Osteoblast (primary cell): ENCODE measurements at regions not wholly inside any gene's neighbourhood (a gene's known extent, or its start where the extent isn't known, plus 50 kb on each side); places are given as distances from the start of the nearest gene placed in this dataset.

Experiments used
- DNase-seq: peaks from one replicate; pipeline ENCODE4 v3.0.0; 2011; ENCODE audit warnings: low spot score, mixed read lengths; ENCODE audit not compliant: insufficient read length; ENCODE audit errors: missing footprints
- H2AFZ ChIP-seq: 2 replicates; pipeline ENCODE4 v1.6.0; 2011; ENCODE audit warnings: mild to moderate bottlenecking, low read length
- H3K27ac ChIP-seq: 2 replicates; pipeline ENCODE4 v1.5.1; 2011; ENCODE audit warnings: mild to moderate bottlenecking, low read depth, low read length, moderate library complexity
- H3K27me3 ChIP-seq: 2 replicates; pipeline ENCODE4 v1.6.0; 2012; ENCODE audit warnings: mild to moderate bottlenecking, control low read depth, inconsistent platforms, low read length, moderate library complexity; ENCODE audit not compliant: insufficient read depth
- H3K36me3 ChIP-seq: 2 replicates; pipeline ENCODE4 v1.5.1; 2011; ENCODE audit warnings: mild to moderate bottlenecking, low read length, control low read depth, moderate library complexity; ENCODE audit not compliant: insufficient read depth
- H3K4me1 ChIP-seq: 2 replicates; pipeline ENCODE4 v1.5.1; 2011; ENCODE audit warnings: mild to moderate bottlenecking, low read length, control low read depth, moderate library complexity; ENCODE audit not compliant: insufficient read depth
- H3K4me2 ChIP-seq: 2 replicates; pipeline ENCODE4 v1.6.0; 2011; ENCODE audit warnings: mild to moderate bottlenecking, low read length; ENCODE audit not compliant: insufficient read depth
- H3K4me3 ChIP-seq: fragments of 200-600 bp; sonication (generic); 3 replicates; pipeline ENCODE4 v1.5.1; 2012; ENCODE audit warnings: mild to moderate bottlenecking, low read length, inconsistent platforms; ENCODE audit not compliant: insufficient read depth
- H3K79me2 ChIP-seq: 2 replicates; pipeline ENCODE4 v1.6.0; 2012; ENCODE audit warnings: mild to moderate bottlenecking, low read length, control low read depth, inconsistent platforms; ENCODE audit not compliant: insufficient read depth
- H3K9me3 ChIP-seq: 2 replicates; pipeline ENCODE4 v1.5.1; 2011; ENCODE audit warnings: low read depth, low read length, control low read depth
- H4K20me1 ChIP-seq: 2 replicates; pipeline ENCODE4 v1.6.0; 2012; ENCODE audit warnings: mild to moderate bottlenecking, low read length, control low read depth; ENCODE audit not compliant: insufficient read depth
- TF ChIP-seq, protein P1 (sequence below): IDR thresholded peaks from 2 replicates; pipeline ENCODE4 v1.5.1; 2011; ENCODE audit warnings: mild to moderate bottlenecking, low read depth, low read length, moderate library complexity; ENCODE audit errors: extremely low read depth

GRCh38 chr6:210778-211374, 81.4 kb upstream of the DUSP22 start:
- TF ChIP-seq, protein P1, sequence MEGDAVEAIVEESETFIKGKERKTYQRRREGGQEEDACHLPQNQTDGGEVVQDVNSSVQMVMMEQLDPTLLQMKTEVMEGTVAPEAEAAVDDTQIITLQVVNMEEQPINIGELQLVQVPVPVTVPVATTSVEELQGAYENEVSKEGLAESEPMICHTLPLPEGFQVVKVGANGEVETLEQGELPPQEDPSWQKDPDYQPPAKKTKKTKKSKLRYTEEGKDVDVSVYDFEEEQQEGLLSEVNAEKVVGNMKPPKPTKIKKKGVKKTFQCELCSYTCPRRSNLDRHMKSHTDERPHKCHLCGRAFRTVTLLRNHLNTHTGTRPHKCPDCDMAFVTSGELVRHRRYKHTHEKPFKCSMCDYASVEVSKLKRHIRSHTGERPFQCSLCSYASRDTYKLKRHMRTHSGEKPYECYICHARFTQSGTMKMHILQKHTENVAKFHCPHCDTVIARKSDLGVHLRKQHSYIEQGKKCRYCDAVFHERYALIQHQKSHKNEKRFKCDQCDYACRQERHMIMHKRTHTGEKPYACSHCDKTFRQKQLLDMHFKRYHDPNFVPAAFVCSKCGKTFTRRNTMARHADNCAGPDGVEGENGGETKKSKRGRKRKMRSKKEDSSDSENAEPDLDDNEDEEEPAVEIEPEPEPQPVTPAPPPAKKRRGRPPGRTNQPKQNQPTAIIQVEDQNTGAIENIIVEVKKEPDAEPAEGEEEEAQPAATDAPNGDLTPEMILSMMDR, result no peak
- Histone ChIP-seq H3K4me3 (no peak overlapping the region), H3K9me3 (no peaks in the 10 kb centered on the region), H3K4me2 (no peak overlapping the region), H3K4me1 (peaks cover 8% of the 10 kb centered on the region), H3K36me3 (no peaks in the 10 kb centered on the region), H2AFZ (no peak overlapping the region), H3K79me2 (no peaks in the 10 kb centered on the region), H4K20me1 (no peaks in the 10 kb centered on the region), H3K27ac (no peak overlapping the region), H3K27me3 (peaks cover 30% of the 10 kb centered on the region)
- DNase-seq, result no peak

DNA sequence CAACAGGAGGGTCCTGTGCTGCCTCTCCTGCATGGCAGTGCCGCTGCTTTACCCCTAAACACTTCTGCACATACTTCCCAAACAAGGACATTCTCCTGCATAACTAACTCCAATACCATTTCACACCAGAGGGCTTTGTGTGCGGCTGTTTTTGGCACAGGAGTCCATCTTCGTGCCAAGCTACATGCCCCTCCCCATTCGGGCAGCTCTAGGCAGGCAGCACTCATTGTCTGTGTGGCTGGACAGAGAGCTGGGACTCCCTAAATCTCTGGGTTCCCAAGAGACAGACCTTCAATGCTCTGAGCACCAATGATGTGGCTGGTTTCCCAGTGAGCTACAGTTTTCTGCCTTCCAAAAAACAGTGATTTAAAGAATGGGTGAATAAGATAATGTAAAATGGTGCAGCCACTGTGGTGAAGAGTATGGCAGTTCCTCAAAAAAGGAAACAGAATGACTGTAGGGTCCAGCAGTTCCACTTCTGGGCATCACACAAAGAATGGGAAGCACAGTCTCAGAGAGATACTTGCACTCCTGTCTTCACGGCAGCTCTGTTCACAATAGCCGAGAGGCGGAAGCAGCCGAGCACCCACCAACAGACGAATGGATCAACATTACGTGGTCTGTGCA, 80.3 kb upstream of the DUSP22 start:
- H3K36me3 ChIP-seq, result no peaks in the 10 kb centered on the region
- H3K9me3 ChIP-seq, result no peaks in the 10 kb centered on the region
- no peak overlapping the region for H3K27ac ChIP-seq
- no peaks in the 10 kb centered on the region for H3K79me2 ChIP-seq
- H2AFZ ChIP-seq, result no peak overlapping the region
- H3K27me3 ChIP-seq, result peaks cover 30% of the 10 kb centered on the region
- no peak for DNase-seq
- H3K4me2 ChIP-seq, result no peak overlapping the region
- H3K4me3 ChIP-seq, result no peak overlapping the region
- H3K4me1 ChIP-seq, result peaks cover 9% of the 10 kb centered on the region
- no peaks in the 10 kb centered on the region for H4K20me1 ChIP-seq
- TF ChIP-seq, protein P1, result no peak

DNA sequence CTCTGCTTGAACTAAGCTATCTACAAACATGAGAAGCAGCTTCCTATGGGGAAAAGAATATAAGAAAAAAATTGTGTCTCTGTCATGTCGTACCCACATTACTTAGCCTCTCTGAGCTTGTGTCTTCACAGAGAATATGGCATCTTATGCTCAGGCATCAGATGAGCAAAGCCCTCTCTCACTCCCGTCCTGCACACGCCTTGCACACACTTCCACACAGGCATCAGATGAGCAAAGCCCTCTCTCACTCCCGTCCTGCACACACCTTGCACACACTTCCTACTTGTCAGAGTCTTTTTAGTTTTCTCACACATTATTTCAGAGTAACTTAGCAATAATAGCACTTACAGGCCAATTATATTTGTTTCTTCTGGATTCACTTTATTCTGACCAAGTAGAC, 79.0 kb upstream of the DUSP22 start:
- Histone ChIP-seq H3K4me3 (no peak overlapping the region), H3K9me3 (no peaks in the 10 kb centered on the region), H3K27me3 (peaks cover 30% of the 10 kb centered on the region), H3K4me1 (peaks cover 9% of the 10 kb centered on the region), H3K27ac (no peak overlapping the region), H3K79me2 (no peaks in the 10 kb centered on the region), H4K20me1 (no peaks in the 10 kb centered on the region), H3K36me3 (no peaks in the 10 kb centered on the region), H2AFZ (no peak overlapping the region), H3K4me2 (no peak overlapping the region)
- TF ChIP-seq, protein P1, result no peak
- DNase-seq, result no peak

DNA sequence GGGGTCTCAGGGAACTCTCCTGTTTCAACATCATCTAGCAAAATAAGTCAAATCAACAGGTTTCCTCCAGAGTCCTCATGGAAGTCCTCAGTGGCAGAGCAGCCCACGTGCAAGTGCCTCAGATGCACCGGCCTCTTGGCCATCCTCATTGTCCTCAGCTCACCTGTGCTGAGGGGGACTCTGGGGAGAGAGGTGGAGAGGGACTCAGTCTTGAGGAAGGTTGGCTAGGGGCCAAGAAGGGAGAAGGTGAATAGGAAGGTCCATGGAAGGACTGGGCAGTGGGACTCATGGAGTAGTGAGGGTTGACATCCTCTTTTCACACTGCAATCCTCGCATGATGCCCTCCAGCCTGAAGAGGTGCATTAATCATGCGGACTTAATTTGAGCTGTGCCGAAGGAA, 77.9 kb upstream of the DUSP22 start:
- H3K9me3 ChIP-seq, result no peaks in the 10 kb centered on the region
- no peaks in the 10 kb centered on the region for H4K20me1 ChIP-seq
- no peaks in the 10 kb centered on the region for H3K79me2 ChIP-seq
- peaks cover 9% of the 10 kb centered on the region for H3K4me1 ChIP-seq
- H3K27ac ChIP-seq, result no peak overlapping the region
- H3K4me2 ChIP-seq, result no peak overlapping the region
- TF ChIP-seq, protein P1, result no peak
- DNase-seq, result no peak
- H3K36me3 ChIP-seq, result no peaks in the 10 kb centered on the region
- no peak overlapping the region for H3K4me3 ChIP-seq
- H2AFZ ChIP-seq, result no peak overlapping the region
- H3K27me3 ChIP-seq, result peaks cover 27% of the 10 kb centered on the region
